ENCODE measurements at regions not wholly inside any gene's neighbourhood (a gene's known extent, or its start where the extent isn't known, plus 50 kb on each side); places are given as distances from the start of the nearest gene placed in this dataset.

GRCh38 chr4:152160225-152160800, 375.6 kb downstream of the FBXW7 start:
- no peaks in the 10 kb centered on the region for H3K36me3 ChIP-seq (ENCODE audit: control insufficient read depth in 2 of 2, insufficient read depth in 1 of 2, low read length in 2 of 2)
- TF ChIP-seq ZNF544 (tag by site-specific recombination; IDR thresholded peaks at IDR 0.05) (no peak), ZNF26 (tag by site-specific recombination; IDR thresholded peaks at IDR 0.05) (no peak), TCF7L2 (IDR thresholded peaks at IDR 0.05; ENCODE audit: borderline replicate concordance, low read depth, low read length) (no peak), ZNF404 (tag by site-specific recombination; IDR thresholded peaks at IDR 0.05) (no peak), ZNF302 (tag by site-specific recombination; IDR thresholded peaks at IDR 0.05; ENCODE audit: low read depth) (no peak), ZNF701 (tag by site-specific recombination; IDR thresholded peaks at IDR 0.05) (no peak), ZNF19 (tag by site-specific recombination; IDR thresholded peaks at IDR 0.05; ENCODE audit: low read depth) (no peak)
- no peak overlapping the region for H3K27ac ChIP-seq (ENCODE audit: extremely low read depth, low read depth, low read length)
- ChIA-PET CTCF (interaction anchor here (1.0 kb wide), 1 partner anchor 168 kb away, joined by 3 read pairs; no protein-coding TSS in a partner anchor), POLR2A (no interaction called here)
- H3K9me3 ChIP-seq (ENCODE audit: control insufficient read depth, insufficient read depth, low read depth, low read length), result no peaks in the 10 kb centered on the region
- no peaks in the 10 kb centered on the region for H3K4me1 ChIP-seq (ENCODE audit: control insufficient read depth, insufficient read depth, low read length)
- no peak overlapping the region for H3K4me3 ChIP-seq (ENCODE audit: low read depth, low read length)

- ChIA-PET POLR2A (no interaction called here), CTCF (interaction anchor here (1.0 kb wide), 1 partner anchor 167 kb away, joined by 3 read pairs; no protein-coding TSS in a partner anchor)
- Histone ChIP-seq H3K36me3 (ENCODE audit: control insufficient read depth in 2 of 2, insufficient read depth in 1 of 2, low read length in 2 of 2) (no peaks in the 10 kb centered on the region), H3K4me3 (ENCODE audit: low read depth, low read length) (no peak overlapping the region), H3K27ac (ENCODE audit: extremely low read depth, low read depth, low read length) (no peak overlapping the region), H3K4me1 (ENCODE audit: control insufficient read depth, insufficient read depth, low read length) (no peaks in the 10 kb centered on the region), H3K9me3 (ENCODE audit: control insufficient read depth, insufficient read depth, low read depth, low read length) (no peaks in the 10 kb centered on the region)
- TF ChIP-seq OVOL3 (tag by site-specific recombination; IDR thresholded peaks at IDR 0.05), result no peak
- no peak for TF ChIP-seq ZNF701 (tag by site-specific recombination; IDR thresholded peaks at IDR 0.05)
- no peak for TF ChIP-seq ZNF510 (tag by site-specific recombination; IDR thresholded peaks at IDR 0.05; ENCODE audit: insufficient replicate concordance)
- TF ChIP-seq ZBTB7A (tag by site-specific recombination; IDR thresholded peaks at IDR 0.05; ENCODE audit: low read depth), result no peak
- TF ChIP-seq HOXC10 (CRISPR knock-in tag; IDR thresholded peaks at IDR 0.05), result no peak
- TF ChIP-seq KLF7 (tag by site-specific recombination; IDR thresholded peaks at IDR 0.05; ENCODE audit: borderline replicate concordance), result no peak
- TF ChIP-seq GLIS2 (tag by site-specific recombination; IDR thresholded peaks at IDR 0.05), result no peak
- TF ChIP-seq ZNF514 (tag by site-specific recombination; IDR thresholded peaks at IDR 0.05), result no peak
- no peak for TF ChIP-seq ZNF654 (tag by site-specific recombination; IDR thresholded peaks at IDR 0.05; ENCODE audit: low read depth)
- TF ChIP-seq ZXDB (tag by site-specific recombination; IDR thresholded peaks at IDR 0.05), result no peak
- TF ChIP-seq ZNF138 (tag by site-specific recombination; IDR thresholded peaks at IDR 0.05; ENCODE audit: borderline replicate concordance), result no peak
- TF ChIP-seq ZNF521 (tag by site-specific recombination; IDR thresholded peaks at IDR 0.05), result no peak
- TF ChIP-seq ZNF26 (tag by site-specific recombination; IDR thresholded peaks at IDR 0.05), result no peak
- TF ChIP-seq PRDM4 (tag by site-specific recombination; IDR thresholded peaks at IDR 0.05), result no peak
- no peak for TF ChIP-seq YY2 (tag by site-specific recombination; IDR thresholded peaks at IDR 0.05)
- TF ChIP-seq ZNF394 (tag by site-specific recombination; IDR thresholded peaks at IDR 0.05; ENCODE audit: borderline replicate concordance), result no peak
- no peak for TF ChIP-seq FEZF1 (tag by site-specific recombination; IDR thresholded peaks at IDR 0.05)
- TF ChIP-seq ZNF146 (tag by site-specific recombination; IDR thresholded peaks at IDR 0.05), result no peak
- TF ChIP-seq ZNF169 (tag by site-specific recombination; IDR thresholded peaks at IDR 0.05), result no peak
- no peak for TF ChIP-seq ZBTB49 (tag by site-specific recombination; IDR thresholded peaks at IDR 0.05; ENCODE audit: low read depth)
Observed at GRCh38 chr4:152159773-152160172, 376.1 kb downstream of the FBXW7 start.
